H1 (cell line): ENCODE measurements at regions not wholly inside any gene's neighbourhood (a gene's known extent, or its start where the extent isn't known, plus 50 kb on each side); places are given as distances from the start of the nearest gene placed in this dataset.

Experiments
- MAFK ChIP-seq: IDR thresholded peaks from 2 replicates; pipeline ENCODE4 v1.6.1; 2012; ENCODE audit warnings: low read depth, mild to moderate bottlenecking, improper control_type of control experiment, low read length
- NANOG ChIP-seq: IDR thresholded peaks from 2 replicates; pipeline ENCODE4 v1.6.1; 2011; ENCODE audit warnings: low read length, low read depth, mild to moderate bottlenecking, inconsistent platforms; ENCODE audit not compliant: insufficient read depth, poor library complexity, severe bottlenecking

- no peak for TF ChIP-seq MAFK
- no peak for TF ChIP-seq NANOG
Measured at GRCh38 chr3:64995857-64996551, 308.2 kb upstream of the ADAMTS9 start (continued).
